ENCODE measurements at regions not wholly inside any gene's neighbourhood (a gene's known extent, or its start where the extent isn't known, plus 50 kb on each side); places are given as distances from the start of the nearest gene placed in this dataset.

DNA sequence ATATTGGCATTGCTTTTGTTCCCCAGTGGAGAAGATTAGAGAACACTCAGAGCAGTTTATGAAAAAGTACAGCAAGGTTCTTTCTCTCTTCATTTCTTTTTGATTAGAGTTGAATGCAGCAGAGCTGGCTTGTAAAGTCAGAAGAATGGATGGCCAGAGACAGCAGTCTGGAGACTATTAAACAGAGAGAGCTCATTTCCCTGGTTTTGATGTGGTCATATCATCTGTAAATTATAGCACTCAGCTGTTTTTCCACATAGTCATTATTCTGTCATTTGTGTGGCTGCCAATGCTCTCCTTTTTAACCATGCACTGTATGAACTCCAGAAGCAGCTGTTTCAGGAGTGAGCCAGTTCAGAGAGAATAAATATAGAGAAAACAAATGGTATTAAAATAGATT is 177.4 kb upstream of the CRBN start:
- H3K4me2 ChIP-seq: no peak overlapping the region
- TF ChIP-seq, protein P1, sequence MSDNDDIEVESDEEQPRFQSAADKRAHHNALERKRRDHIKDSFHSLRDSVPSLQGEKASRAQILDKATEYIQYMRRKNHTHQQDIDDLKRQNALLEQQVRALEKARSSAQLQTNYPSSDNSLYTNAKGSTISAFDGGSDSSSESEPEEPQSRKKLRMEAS (IDR thresholded peaks at IDR 0.05): no peak
- TF ChIP-seq, protein P2, sequence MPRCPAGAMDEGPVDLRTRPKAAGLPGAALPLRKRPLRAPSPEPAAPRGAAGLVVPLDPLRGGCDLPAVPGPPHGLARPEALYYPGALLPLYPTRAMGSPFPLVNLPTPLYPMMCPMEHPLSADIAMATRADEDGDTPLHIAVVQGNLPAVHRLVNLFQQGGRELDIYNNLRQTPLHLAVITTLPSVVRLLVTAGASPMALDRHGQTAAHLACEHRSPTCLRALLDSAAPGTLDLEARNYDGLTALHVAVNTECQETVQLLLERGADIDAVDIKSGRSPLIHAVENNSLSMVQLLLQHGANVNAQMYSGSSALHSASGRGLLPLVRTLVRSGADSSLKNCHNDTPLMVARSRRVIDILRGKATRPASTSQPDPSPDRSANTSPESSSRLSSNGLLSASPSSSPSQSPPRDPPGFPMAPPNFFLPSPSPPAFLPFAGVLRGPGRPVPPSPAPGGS (IDR thresholded peaks at IDR 0.05): no peak
- TF ChIP-seq CBX2 (IDR thresholded peaks at IDR 0.05; ENCODE audit: borderline replicate concordance, low read depth): no peak
- TF ChIP-seq, protein P3, sequence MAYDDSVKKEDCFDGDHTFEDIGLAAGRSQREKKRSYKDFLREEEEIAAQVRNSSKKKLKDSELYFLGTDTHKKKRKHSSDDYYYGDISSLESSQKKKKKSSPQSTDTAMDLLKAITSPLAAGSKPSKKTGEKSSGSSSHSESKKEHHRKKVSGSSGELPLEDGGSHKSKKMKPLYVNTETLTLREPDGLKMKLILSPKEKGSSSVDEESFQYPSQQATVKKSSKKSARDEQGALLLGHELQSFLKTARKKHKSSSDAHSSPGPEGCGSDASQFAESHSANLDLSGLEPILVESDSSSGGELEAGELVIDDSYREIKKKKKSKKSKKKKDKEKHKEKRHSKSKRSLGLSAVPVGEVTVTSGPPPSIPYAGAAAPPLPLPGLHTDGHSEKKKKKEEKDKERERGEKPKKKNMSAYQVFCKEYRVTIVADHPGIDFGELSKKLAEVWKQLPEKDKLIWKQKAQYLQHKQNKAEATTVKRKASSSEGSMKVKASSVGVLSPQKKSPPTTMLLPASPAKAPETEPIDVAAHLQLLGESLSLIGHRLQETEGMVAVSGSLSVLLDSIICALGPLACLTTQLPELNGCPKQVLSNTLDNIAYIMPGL (CRISPR knock-in tag; IDR thresholded peaks at IDR 0.05; ENCODE audit: borderline replicate concordance): no peak
- TF ChIP-seq ZFP36 (IDR thresholded peaks at IDR 0.05; ENCODE audit: borderline replicate concordance, partially characterized antibody): no peak
- no peak for TF ChIP-seq RFX5 (IDR thresholded peaks at IDR 0.05)
- TF ChIP-seq HOXA7 (CRISPR knock-in tag; IDR thresholded peaks at IDR 0.05): no peak
- TF ChIP-seq RCOR1 (IDR thresholded peaks at IDR 0.05; ENCODE audit: low read depth, low read length): no peak
- no peak for TF ChIP-seq EHMT2 (IDR thresholded peaks at IDR 0.05; ENCODE audit: low read depth)
- TF ChIP-seq, protein P4, sequence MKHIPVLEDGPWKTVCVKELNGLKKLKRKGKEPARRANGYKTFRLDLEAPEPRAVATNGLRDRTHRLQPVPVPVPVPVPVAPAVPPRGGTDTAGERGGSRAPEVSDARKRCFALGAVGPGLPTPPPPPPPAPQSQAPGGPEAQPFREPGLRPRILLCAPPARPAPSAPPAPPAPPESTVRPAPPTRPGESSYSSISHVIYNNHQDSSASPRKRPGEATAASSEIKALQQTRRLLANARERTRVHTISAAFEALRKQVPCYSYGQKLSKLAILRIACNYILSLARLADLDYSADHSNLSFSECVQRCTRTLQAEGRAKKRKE (CRISPR knock-in tag; IDR thresholded peaks at IDR 0.05; ENCODE audit: low read depth): no peak
- no peak for TF ChIP-seq ESRRA (IDR thresholded peaks at IDR 0.05; ENCODE audit: borderline replicate concordance, low read length)
- TF ChIP-seq, protein P5, sequence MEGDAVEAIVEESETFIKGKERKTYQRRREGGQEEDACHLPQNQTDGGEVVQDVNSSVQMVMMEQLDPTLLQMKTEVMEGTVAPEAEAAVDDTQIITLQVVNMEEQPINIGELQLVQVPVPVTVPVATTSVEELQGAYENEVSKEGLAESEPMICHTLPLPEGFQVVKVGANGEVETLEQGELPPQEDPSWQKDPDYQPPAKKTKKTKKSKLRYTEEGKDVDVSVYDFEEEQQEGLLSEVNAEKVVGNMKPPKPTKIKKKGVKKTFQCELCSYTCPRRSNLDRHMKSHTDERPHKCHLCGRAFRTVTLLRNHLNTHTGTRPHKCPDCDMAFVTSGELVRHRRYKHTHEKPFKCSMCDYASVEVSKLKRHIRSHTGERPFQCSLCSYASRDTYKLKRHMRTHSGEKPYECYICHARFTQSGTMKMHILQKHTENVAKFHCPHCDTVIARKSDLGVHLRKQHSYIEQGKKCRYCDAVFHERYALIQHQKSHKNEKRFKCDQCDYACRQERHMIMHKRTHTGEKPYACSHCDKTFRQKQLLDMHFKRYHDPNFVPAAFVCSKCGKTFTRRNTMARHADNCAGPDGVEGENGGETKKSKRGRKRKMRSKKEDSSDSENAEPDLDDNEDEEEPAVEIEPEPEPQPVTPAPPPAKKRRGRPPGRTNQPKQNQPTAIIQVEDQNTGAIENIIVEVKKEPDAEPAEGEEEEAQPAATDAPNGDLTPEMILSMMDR (IDR thresholded peaks at IDR 0.05): no peak
- no peak for TF ChIP-seq BHLHE40 (IDR thresholded peaks at IDR 0.05; ENCODE audit: low read depth, low read length)
- TF ChIP-seq SMC3 (IDR thresholded peaks at IDR 0.05): no peak
- TF ChIP-seq, protein P6, sequence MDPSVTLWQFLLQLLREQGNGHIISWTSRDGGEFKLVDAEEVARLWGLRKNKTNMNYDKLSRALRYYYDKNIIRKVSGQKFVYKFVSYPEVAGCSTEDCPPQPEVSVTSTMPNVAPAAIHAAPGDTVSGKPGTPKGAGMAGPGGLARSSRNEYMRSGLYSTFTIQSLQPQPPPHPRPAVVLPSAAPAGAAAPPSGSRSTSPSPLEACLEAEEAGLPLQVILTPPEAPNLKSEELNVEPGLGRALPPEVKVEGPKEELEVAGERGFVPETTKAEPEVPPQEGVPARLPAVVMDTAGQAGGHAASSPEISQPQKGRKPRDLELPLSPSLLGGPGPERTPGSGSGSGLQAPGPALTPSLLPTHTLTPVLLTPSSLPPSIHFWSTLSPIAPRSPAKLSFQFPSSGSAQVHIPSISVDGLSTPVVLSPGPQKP (IDR thresholded peaks at IDR 0.05; ENCODE audit: low read depth, low read length): no peak
- no peak for TF ChIP-seq MAZ (IDR thresholded peaks at IDR 0.05; ENCODE audit: borderline replicate concordance, low read depth, low read length)
- no peak for TF ChIP-seq FOSL2 (IDR thresholded peaks at IDR 0.05)
- TF ChIP-seq FOSL2 (CRISPR knock-in tag; IDR thresholded peaks at IDR 0.05): no peak
- no peak for TF ChIP-seq KDM1A (IDR thresholded peaks at IDR 0.05; ENCODE audit: low read depth)
- no peak for TF ChIP-seq HOXB13 (CRISPR knock-in tag; IDR thresholded peaks at IDR 0.05; ENCODE audit: low read depth)
- TF ChIP-seq, protein P7, sequence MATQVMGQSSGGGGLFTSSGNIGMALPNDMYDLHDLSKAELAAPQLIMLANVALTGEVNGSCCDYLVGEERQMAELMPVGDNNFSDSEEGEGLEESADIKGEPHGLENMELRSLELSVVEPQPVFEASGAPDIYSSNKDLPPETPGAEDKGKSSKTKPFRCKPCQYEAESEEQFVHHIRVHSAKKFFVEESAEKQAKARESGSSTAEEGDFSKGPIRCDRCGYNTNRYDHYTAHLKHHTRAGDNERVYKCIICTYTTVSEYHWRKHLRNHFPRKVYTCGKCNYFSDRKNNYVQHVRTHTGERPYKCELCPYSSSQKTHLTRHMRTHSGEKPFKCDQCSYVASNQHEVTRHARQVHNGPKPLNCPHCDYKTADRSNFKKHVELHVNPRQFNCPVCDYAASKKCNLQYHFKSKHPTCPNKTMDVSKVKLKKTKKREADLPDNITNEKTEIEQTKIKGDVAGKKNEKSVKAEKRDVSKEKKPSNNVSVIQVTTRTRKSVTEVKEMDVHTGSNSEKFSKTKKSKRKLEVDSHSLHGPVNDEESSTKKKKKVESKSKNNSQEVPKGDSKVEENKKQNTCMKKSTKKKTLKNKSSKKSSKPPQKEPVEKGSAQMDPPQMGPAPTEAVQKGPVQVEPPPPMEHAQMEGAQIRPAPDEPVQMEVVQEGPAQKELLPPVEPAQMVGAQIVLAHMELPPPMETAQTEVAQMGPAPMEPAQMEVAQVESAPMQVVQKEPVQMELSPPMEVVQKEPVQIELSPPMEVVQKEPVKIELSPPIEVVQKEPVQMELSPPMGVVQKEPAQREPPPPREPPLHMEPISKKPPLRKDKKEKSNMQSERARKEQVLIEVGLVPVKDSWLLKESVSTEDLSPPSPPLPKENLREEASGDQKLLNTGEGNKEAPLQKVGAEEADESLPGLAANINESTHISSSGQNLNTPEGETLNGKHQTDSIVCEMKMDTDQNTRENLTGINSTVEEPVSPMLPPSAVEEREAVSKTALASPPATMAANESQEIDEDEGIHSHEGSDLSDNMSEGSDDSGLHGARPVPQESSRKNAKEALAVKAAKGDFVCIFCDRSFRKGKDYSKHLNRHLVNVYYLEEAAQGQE (IDR thresholded peaks at IDR 0.05): no peak
- FAIRE-seq (no peak), DNase-seq (ENCODE audit: low read depth in 1 of 2, low spot score in 1 of 2) (no peak), ATAC-seq (no peak)
- no peaks in the 10 kb centered on the region for H3K4me1 ChIP-seq
- CTCF ChIA-PET: interaction anchor here (0.5 to 0.9 kb wide), 2 partner anchors 70 to 1988 kb away, joined by 3 read pairs; no protein-coding TSS in a partner anchor
- H3K27ac ChIP-seq: no peak overlapping the region
- H3K9me3 ChIP-seq: no peaks in the 10 kb centered on the region
- no peak overlapping the region for H3K4me3 ChIP-seq
- POLR2A ChIA-PET: no interaction called here

Measured in A549 (cell line).